ENCODE measurements at regions not wholly inside any gene's neighbourhood (a gene's known extent, or its start where the extent isn't known, plus 50 kb on each side); places are given as distances from the start of the nearest gene placed in this dataset.

DNA sequence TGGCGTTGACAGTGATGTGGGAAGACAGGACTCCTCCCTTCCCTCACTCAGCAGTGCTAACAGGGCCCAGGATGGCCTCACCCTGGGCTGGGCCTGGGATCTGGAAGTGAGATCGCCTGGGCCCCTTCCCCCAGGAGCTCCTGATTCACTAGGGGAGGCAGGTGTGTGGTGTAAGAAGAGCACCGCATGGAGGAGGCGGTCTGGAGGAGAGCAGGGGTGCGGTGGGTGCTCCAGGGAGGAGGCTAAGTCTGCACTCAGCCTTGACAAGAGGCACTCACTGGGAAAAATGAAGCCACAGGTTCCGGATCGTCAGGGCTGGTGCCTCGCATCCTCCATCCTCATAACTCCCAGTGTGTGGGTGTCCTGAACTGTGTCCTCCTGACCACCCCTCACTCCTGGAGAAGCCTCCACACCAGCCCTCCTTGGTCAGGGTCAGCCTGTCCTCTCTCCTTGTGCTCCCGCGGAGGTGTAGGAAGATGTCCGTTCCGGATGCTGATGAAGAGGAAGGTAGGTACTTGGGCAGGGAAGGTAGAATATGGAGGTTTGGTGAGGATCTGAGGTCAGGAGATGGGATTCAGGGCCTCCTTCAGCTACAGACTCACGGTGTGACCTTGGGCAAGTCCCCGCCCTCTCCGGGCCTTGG lies 142.1 kb upstream of the WNT4 start:
- DNase-seq (ENCODE audit: low spot score) = no peak

DNA sequence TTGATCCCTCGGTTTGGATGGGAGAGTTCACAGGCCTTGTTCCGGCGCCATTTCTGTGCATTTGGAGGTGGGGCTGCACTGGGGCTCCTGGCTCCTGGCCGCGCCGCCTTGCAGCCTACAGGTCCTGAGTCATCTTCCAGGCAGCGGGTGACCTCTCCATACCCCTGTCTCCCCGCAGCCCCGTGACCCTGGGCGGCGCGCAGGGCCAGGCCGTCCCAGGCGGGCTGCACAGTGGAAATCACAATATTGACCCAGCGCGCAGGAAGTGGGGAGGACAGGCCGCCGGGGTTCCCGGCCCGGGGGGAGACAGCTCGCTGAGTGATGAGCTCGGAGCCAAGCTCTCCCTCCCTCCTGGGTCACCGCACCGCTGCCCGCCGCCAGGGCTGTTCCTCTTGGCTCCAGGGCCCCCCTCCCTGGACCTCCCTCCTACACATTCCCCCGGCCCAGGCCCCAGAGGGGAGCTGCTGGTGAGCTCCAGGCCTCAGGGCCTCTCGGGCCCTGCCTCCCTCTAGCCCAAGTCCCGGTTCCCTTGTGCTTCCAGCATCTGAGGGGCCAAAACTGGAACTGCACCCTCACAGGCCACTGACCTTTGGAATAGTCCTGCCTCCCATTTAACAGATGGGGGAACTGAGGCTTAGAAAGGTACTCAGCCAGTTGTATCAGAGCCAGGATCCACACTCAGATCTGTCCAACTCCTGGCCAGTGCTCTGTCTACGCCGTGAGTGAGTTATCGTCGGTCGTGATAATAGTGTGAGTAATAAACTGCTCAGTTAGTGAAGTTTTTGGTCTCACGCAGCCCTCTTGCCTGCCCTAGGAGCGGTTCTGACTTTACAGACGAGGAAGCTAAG lies 142.9 kb upstream of the WNT4 start:
- DNase-seq (ENCODE audit: low spot score) = no peak

GRCh38 chr1:22286491-22286890 lies 143.6 kb upstream of the WNT4 start:
- DNase-seq (ENCODE audit: low spot score) = no peak

DNA sequence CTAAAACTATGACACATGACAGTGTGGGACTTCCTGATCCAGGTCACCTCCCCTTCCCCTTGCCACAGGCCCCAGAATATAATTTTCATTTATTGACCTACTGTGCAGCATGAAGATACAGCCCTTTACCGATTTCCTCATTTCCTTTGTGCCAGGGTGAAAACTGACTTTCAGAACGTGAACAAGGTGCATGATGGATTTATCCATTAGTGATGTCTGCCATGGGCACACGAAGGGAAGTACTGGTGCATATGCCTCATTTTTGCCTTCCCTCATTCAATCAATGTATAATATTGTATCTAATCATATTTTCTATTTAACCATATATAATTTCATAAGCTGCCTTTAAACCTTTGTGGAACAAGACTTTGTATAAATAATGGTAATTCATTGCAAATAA lies 144.4 kb upstream of the WNT4 start:
- DNase-seq (ENCODE audit: low spot score) = no peak

- no peak for DNase-seq (ENCODE audit: low spot score)
Measured at GRCh38 chr1:22287946-22288520, 145.1 kb upstream of the WNT4 start.

DNA sequence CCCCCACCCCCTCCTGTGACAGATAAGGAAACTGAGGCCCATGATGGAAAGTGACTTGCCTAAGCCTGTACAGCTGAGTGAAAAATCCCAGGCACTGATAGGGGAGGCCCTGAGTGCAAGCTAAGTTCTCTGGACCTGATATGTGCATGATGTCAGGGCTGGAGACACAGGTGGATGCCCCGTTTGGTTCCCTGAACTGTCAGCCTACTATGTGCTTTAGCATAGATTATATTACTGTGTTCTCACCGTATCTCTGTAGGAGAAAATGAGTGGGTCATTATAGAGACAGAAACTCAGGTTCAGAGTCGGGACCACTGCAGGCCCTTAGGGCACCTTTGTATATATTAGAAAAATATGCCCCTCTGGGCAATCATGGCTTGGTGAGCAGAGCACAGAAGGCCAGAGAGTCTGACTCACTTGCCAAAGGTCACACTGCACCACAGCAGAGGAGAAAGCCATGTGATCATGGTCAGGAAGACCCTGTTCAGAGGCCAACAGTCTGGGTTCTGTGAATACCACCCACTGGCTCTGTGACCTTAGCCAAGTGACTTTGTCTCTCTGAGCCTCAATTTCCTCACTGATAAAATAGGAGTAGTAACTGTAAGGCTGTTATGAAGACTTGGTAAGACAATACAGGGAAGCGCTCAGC lies 145.8 kb upstream of the WNT4 start:
- no peak for DNase-seq (ENCODE audit: low spot score)

GRCh38 chr1:22289307-22289995 lies 146.6 kb upstream of the WNT4 start:
- no peak for DNase-seq (ENCODE audit: low spot score)

DNA sequence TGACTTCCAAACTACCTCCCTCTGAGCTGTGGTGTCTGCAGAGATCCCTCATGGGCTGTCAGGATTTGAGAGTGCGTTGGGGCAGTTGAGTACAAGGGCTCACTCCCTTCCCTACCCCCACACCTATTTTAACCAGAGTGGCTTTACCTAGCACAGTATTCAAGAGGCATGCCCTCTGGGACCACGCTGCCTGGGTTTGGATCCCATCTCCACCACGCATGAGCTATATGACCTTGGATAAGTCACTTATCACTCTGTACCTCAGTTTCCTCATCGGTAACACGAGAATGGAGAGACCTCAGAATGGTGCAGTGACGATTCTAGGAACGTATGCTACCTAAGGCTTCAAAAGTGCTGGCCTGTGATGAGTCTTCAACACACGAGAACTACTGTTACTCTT lies 147.3 kb upstream of the WNT4 start:
- DNase-seq (ENCODE audit: low spot score) = no peak

DNA sequence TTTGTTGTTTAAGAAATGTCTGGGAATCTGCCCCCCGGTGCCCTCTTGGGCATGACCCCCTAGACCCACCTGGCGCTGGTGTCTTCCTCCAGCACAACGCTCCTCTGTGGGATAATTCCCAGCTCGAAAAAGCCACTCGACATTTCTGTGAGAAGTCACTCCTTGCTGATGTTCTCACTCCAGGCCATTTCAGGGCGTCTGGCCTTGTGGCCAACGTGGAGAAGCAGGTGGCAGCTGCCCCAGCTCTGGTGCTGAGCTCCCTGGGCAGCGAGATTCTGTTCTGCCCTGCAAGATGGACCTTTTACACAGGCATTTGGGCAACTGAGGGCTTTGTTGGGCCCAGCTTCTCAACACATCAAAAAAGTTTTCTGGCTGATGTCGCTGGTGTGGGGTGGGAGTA lies 147.7 kb upstream of the WNT4 start:
- no peak for DNase-seq (ENCODE audit: low spot score)

DNA sequence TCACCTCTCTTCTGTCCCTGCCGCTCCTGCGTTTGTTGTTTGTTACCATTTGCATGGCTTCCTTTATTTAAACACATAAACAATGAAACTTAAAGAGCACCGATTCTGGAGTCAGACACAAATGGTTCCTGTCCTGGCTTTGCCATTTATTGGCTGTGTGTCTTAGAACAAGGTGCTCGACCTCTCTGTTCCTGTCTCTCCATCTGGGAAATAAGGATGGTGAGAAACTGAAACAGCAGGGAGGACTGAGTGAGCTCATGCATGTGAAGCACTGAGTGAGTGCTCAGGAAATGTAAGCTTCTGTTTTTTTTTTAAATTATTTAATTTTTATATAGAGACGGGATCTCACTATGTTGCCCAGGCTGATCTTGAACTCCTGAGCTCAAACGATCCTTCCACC lies 148.2 kb upstream of the WNT4 start:
- no peak for DNase-seq (ENCODE audit: low spot score)

- no peak for DNase-seq (ENCODE audit: low spot score)
Measured at GRCh38 chr1:22291494-22291893, 148.6 kb upstream of the WNT4 start.

DNA sequence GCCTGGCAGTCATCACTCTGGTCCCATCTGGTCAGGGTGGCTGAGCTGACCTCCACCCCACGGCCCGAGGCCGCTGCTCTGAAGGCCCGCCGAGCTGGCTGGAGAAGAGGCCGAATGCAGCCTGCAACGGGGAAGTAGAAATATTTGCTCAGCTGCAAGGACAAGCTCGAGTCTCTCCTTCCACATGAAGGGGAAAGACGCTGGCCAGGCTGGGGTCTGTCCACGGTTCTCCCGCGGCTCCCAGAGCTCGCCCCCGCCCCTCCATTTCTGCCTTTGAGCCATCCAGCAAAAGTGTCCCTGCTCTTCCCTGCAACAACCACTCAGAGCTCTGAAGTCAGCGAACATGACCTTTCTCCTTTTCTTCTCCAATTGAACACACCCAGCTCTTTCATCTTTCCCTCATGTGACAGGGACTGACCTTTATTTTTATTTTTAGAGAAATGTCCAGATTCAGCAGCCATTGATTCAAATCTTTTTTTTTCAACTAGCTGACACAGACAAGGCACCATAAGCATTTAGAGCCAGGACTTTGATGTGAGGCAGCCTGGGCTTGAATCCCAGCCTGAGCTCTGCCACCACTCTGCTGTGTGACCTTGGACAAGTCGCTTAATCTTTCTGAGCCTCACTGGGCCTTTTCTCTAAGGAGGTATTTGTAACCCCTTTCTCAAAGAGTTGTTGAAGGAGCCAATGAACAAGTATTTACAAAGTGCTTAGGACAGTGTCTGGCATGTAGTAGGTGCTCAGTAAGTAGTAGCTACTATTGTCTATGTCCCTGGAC lies 149.3 kb upstream of the WNT4 start:
- no peak for DNase-seq (ENCODE audit: low spot score)

GRCh38 chr1:22295396-22295795 lies 152.5 kb upstream of the WNT4 start:
- no peak for DNase-seq (ENCODE audit: low spot score)

DNA sequence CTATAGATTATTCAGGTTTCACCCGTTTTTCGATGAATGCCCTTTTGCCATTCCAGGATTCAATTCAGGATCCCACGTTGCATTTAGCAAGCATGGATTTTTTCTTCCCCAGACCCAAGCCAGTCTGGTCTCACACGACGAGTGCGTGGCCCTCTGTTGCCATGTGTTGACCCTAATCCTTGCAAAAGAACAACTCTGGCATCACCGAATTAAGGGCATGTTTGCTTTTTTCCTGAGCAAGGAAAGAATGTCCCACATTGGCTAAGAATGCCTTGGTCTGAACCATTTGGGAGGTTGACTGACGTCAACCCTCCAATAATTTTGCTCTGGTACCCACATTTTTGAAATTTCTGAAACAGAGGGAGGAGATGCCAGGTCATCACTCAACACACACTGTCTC lies 153.0 kb upstream of the WNT4 start:
- no peak for DNase-seq (ENCODE audit: low spot score)

DNA sequence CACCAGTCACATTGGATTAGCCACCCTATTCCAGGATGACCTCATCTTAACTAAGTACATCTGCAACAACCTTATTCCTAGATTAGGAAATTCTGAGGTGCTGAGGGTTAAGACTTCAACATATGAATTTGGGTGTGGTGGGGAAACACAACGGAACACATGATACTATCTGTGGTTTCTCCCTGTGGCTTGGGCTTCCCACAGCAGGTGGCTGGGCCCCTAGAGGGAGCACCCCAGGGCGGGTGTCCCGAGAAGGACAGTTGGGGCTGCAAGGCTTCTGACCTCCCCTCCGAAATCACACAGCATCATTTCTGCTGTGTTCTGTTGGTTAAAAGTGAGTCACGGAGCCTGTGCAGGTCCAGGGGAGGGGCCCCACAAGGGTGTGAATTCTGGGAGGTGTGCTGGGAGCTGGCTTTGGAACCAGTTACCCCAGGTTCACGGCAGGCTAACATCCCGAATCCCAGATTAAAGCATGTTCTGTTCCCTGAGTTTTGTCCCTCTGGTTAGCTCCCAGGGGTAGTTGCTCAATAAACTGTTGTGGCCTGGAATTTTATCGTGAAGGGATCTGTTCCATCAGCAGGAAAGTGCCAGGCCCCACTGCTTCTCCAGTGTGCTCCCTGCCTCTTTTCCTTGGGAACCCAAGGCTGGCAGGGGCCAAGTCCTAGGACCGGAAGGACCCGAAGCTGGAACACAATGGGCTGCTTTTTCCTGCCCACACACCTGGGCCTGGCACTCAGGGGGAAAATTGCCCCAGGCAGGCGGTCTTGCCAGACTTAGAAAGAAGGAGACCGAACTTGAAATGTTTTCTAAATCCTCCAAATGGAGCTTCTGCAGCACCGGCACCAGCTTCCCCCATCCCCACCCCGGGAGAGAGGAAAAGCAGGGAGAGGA lies 154.0 kb upstream of the WNT4 start:
- no peak for DNase-seq (ENCODE audit: low spot score)

DNA sequence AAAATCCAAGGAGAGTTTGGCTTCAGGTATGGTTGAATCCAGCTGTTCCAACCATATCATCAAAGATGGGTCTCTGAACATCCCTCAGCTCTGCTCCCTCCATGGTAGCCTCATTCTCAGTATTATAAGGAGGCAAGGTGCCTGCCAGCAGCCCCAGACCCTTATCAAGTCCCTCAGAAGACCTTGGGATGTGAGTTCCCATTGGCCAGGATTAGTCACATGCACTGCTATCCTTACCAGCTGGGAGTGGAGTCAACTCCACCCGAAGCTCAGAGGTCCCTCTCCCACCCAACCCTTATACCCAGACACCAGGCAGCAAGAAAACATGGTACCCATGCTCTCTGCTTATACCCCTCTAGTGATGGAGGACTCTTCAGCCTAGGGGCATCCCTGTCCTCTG lies 153.7 kb upstream of the ZBTB40 start:
- no peak for DNase-seq (ENCODE audit: low spot score)

- no peak for DNase-seq (ENCODE audit: low spot score)
Measured at GRCh38 chr1:22303816-22304215, 147.8 kb upstream of the ZBTB40 start.

DNA sequence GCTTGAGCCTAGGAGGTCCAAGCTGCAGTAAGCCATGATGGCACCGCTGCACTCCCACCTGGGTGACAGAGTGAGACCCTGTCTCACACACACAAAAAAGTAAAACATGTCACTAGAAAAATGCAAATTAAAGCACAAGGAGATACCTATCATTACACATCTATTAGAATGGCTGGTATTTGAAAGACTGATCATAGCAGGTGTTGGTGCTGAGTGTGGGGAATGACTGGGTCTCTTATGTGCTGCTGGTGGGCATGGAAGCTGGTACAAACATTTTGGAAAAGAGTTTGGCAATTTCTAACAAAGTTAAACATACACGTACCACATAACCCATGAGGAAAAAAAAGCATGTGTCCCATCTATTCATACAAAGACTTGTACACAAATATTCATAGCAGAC lies 142.1 kb upstream of the ZBTB40 start:
- no peak for DNase-seq (ENCODE audit: low spot score)

- no peak for DNase-seq (ENCODE audit: low spot score)
Measured at GRCh38 chr1:22311461-22311860, 140.2 kb upstream of the ZBTB40 start.

- no peak for DNase-seq (ENCODE audit: low spot score)
Measured at GRCh38 chr1:22313321-22313720, 138.3 kb upstream of the ZBTB40 start.

Measured in HT-29 (cell line).